SK-N-SH (cell line): ENCODE measurements at regions not wholly inside any gene's neighbourhood (a gene's known extent, or its start where the extent isn't known, plus 50 kb on each side); places are given as distances from the start of the nearest gene placed in this dataset.

ENCODE experiments used
- CTCF ChIP-seq: fragments of 200-600 bp; sonication (generic); IDR thresholded peaks from 2 replicates; pipeline ENCODE4 v1.6.1; 2017; ENCODE audit warnings: antibody characterized with exemption, mild to moderate bottlenecking, moderate library complexity
- EZH2phosphoT487 ChIP-seq: fragments of 200-600 bp; sonication (generic); IDR thresholded peaks from 2 replicates; pipeline ENCODE4 v1.6.1; 2017; ENCODE audit warnings: low read depth, mixed run types, mild to moderate bottlenecking, antibody characterized with exemption, moderate library complexity, borderline replicate concordance
- IRF3 ChIP-seq: fragments of 150-350 bp; IDR thresholded peaks from 2 replicates; pipeline ENCODE4 v1.6.1; 2016; ENCODE audit warnings: mild to moderate bottlenecking, low read depth, low read length
- MAX ChIP-seq: IDR thresholded peaks from 2 replicates; pipeline ENCODE4 v1.4.0; 2012; ENCODE audit warnings: low read depth
- NFIC ChIP-seq: IDR thresholded peaks from 2 replicates; pipeline ENCODE4 v1.4.0; 2012; ENCODE audit warnings: borderline replicate concordance
- RAD21 ChIP-seq: IDR thresholded peaks from 2 replicates; pipeline ENCODE4 v1.6.1; 2012; ENCODE audit warnings: mild to moderate bottlenecking, low read length
- RCOR1 ChIP-seq: fragments of 150-350 bp; IDR thresholded peaks from 2 replicates; pipeline ENCODE4 v1.6.1; 2017; ENCODE audit warnings: antibody characterized with exemption, low read length
- RFX5 ChIP-seq: IDR thresholded peaks from 2 replicates; pipeline ENCODE4 v1.6.1; 2012; ENCODE audit warnings: mild to moderate bottlenecking, improper control_type of control experiment, low read length
- YY1 ChIP-seq: IDR thresholded peaks from 2 replicates; pipeline ENCODE4 v1.4.0; 2012; ENCODE audit warnings: low read depth, mild to moderate bottlenecking

GRCh38 chr11:19614370-19614940 lies 98.2 kb upstream of the NAV2 start:
- TF ChIP-seq RFX5 (no peak), CTCF (no peak), RCOR1 (no peak), MAX (no peak), NFIC (no peak), RAD21 (peak; percentile 23; the same call in 1 of the 2 replicates), EZH2phosphoT487 (no peak), IRF3 (no peak), YY1 (no peak)
